GM12878 (cell line): ENCODE measurements at regions not wholly inside any gene's neighbourhood (a gene's known extent, or its start where the extent isn't known, plus 50 kb on each side); places are given as distances from the start of the nearest gene placed in this dataset.
"Not testable (repeated sequence)": the region's sequence is repeated elsewhere in the genome, so short reads cannot be mapped to it uniquely, and the experiment has no call there.

Experiments used
- ATAC-seq: fragments of 200-7000 bp; cut with Tn5 transposase; 3 replicates; pipeline ENCODE4 v1.9.1; 2020; ENCODE audit warnings: mild to moderate bottlenecking, moderate library complexity
- BruUV-seq: library from RNA; stranded (reverse); fragments of 400-500 nt; replicated peaks from 2 replicates; lab custom pipeline; 2021; lab: Mats Ljungman, UMichigan
- CTCF ChIA-PET: fragments of 300-600 bp; sonication (Branson Sonifier 250); formaldehyde crosslinking; extraction: SDS; loops from one replicate; lab custom pipeline; 2021; ENCODE audit warnings: inconsistent platforms; lab: Yijun Ruan, JAX
- POLR2A ChIA-PET: fragments of 350-600 bp; formaldehyde crosslinking; extraction: SDS; loops from one replicate; lab custom pipeline; 2021; ENCODE audit warnings: inconsistent platforms; lab: Charles Lee
- RAD21 ChIA-PET: fragments of 300-600 bp; sonication (Branson Sonifier 250); formaldehyde crosslinking; loops from one replicate; lab custom pipeline; 2023; ENCODE audit warnings: antibody characterized with exemption; ENCODE audit not compliant: unreplicated experiment; lab: Charles Lee
- SMC1A ChIA-PET: fragments of 300-600 bp; sonication (Branson Sonifier 250); formaldehyde crosslinking; loops from one replicate; lab custom pipeline; 2023; ENCODE audit not compliant: unreplicated experiment, uncharacterized antibody; lab: Charles Lee
- DNase-seq: peaks from one replicate; pipeline ENCODE4 v3.0.0-alpha.2; 2011; ENCODE audit warnings: low read depth, low spot score
- FAIRE-seq: peaks from 3 replicates; lab custom pipeline; 2011; peaks lifted over from hg19 to GRCh38; lab: Jason Lieb, UNC
- H2AFZ ChIP-seq: 2 replicates; pipeline ENCODE4 v1.6.0; 2011; ENCODE audit warnings: low read depth, low read length, control low read depth; ENCODE audit not compliant: control insufficient read depth
- H3K27ac ChIP-seq: 2 replicates; pipeline ENCODE4 v1.5.1; 2011; ENCODE audit warnings: control low read depth; ENCODE audit not compliant: control insufficient read depth, insufficient read depth
- H3K27me3 ChIP-seq, 2 experiments: replicated peaks in 1 of 2; 2 replicates each; pipeline versions ENCODE4 v1.6.0 to v1.6.1; 2011; ENCODE audit warnings: low read length in 1 of 2; ENCODE audit not compliant: control insufficient read depth in 2 of 2, insufficient read depth in 2 of 2
- H3K36me3 ChIP-seq, 2 experiments: 2 replicates each; pipeline ENCODE4 v1.5.1; 2011; ENCODE audit warnings: low read length in 1 of 2; ENCODE audit not compliant: control insufficient read depth in 2 of 2, insufficient read depth in 2 of 2
- H3K4me1 ChIP-seq: 2 replicates; pipeline ENCODE4 v1.6.1; 2011; ENCODE audit warnings: mild to moderate bottlenecking, low read length, moderate library complexity, mixed read lengths; ENCODE audit not compliant: control insufficient read depth, insufficient read depth
- H3K4me2 ChIP-seq: 2 replicates; pipeline ENCODE4 v1.6.0; 2011; ENCODE audit warnings: control low read depth; ENCODE audit not compliant: control insufficient read depth, insufficient read depth
- H3K4me3 ChIP-seq: fragments of 200-600 bp; sonication (generic); 2 replicates; pipeline ENCODE4 v1.5.1; 2016
- H3K79me2 ChIP-seq: 2 replicates; pipeline ENCODE4 v1.6.0; 2011; ENCODE audit warnings: low read length; ENCODE audit not compliant: control insufficient read depth, insufficient read depth
- H3K9ac ChIP-seq: 2 replicates; pipeline ENCODE4 v1.8.0; 2011; ENCODE audit warnings: low read length, control low read depth, mixed read lengths; ENCODE audit not compliant: control insufficient read depth, insufficient read depth
- H3K9me3 ChIP-seq: replicated peaks from 3 replicates; pipeline ENCODE4 v1.5.1; 2011; ENCODE audit warnings: mild to moderate bottlenecking, low read length; ENCODE audit not compliant: control insufficient read depth, insufficient read depth
- H4K20me1 ChIP-seq: 2 replicates; pipeline ENCODE4 v1.6.0; 2011; ENCODE audit not compliant: control insufficient read depth, insufficient read depth
- ATF7 ChIP-seq: fragments of 450-650 bp; IDR thresholded peaks from 2 replicates; pipeline ENCODE4 v1.6.1; 2016; ENCODE audit warnings: low read depth, mild to moderate bottlenecking
- EP300 ChIP-seq, 2 experiments: fragments of 150-350 bp in 1 of 2; IDR thresholded peaks; 2 replicates each; pipeline ENCODE4 v1.6.1; 2011 to 2012; ENCODE audit warnings: low read depth in 2 of 2, low read length in 2 of 2, borderline replicate concordance in 1 of 2, improper control_type of control experiment in 1 of 2, inconsistent platforms in 1 of 2; ENCODE audit not compliant: control insufficient read depth in 1 of 2
- FOXK2 ChIP-seq: fragments of 450-650 bp; IDR thresholded peaks from 2 replicates; pipeline ENCODE4 v1.6.1; 2017; ENCODE audit warnings: mild to moderate bottlenecking, moderate library complexity
- MAX ChIP-seq: IDR thresholded peaks from 2 replicates; pipeline ENCODE4 v1.6.1; 2012; ENCODE audit warnings: low read depth, low read length, improper control_type of control experiment
- NBN ChIP-seq: fragments of 450-650 bp; IDR thresholded peaks from 2 replicates; pipeline ENCODE4 v1.6.1; 2016
- NFXL1 ChIP-seq: fragments of 450-650 bp; IDR thresholded peaks from 2 replicates; pipeline ENCODE4 v1.6.1; 2017; ENCODE audit warnings: antibody characterized with exemption, mild to moderate bottlenecking, borderline replicate concordance
- NFYB ChIP-seq: IDR thresholded peaks from 2 replicates; pipeline ENCODE4 v1.6.1; 2011; ENCODE audit warnings: low read depth, mild to moderate bottlenecking, low read length, improper control_type of control experiment, moderate library complexity; ENCODE audit not compliant: insufficient read depth
- PAX8 ChIP-seq: fragments of 450-650 bp; IDR thresholded peaks from 2 replicates; pipeline ENCODE4 v1.6.1; 2017; ENCODE audit warnings: mild to moderate bottlenecking, moderate library complexity
- SPI1 ChIP-seq: IDR thresholded peaks from 2 replicates; pipeline ENCODE4 v1.6.1; 2011; ENCODE audit warnings: low read depth, mild to moderate bottlenecking, low read length, moderate library complexity, borderline replicate concordance; ENCODE audit not compliant: insufficient read depth
- TCF3 ChIP-seq: IDR thresholded peaks from 2 replicates; pipeline ENCODE4 v1.6.1; 2012; ENCODE audit warnings: low read depth, mild to moderate bottlenecking, low read length, borderline replicate concordance; ENCODE audit not compliant: insufficient read depth
- YY1 ChIP-seq: IDR thresholded peaks from 2 replicates; pipeline ENCODE4 v1.6.1; 2011; ENCODE audit warnings: low read depth, mild to moderate bottlenecking, low read length
- ZZZ3 ChIP-seq: IDR thresholded peaks from 2 replicates; pipeline ENCODE4 v1.6.1; 2011; ENCODE audit warnings: low read depth; ENCODE audit not compliant: control insufficient read depth, insufficient read length
- WGBS: methylation state at CpG from one replicate; pipeline ENCODE4 v1.1.6; 2016; ENCODE audit warnings: low lambda C conversion rate; ENCODE audit not compliant: insufficient replicate concordance, insufficient coverage; ENCODE audit errors: missing lambda C conversion rate; 5-methylcytosine and 5-hydroxymethylcytosine counted together
- in situ Hi-C: fragments of 300-500 bp; cut with MboI; formaldehyde crosslinking; loops from 9 replicates; pipeline ENCODE4 v1.14.3; 2018; ENCODE audit warnings: mixed read lengths
- intact Hi-C: fragments of 100-400 bp; cut with micrococcal nuclease; formaldehyde crosslinking; loops from one replicate; pipeline ENCODE4 v1.14.2; 2022; ENCODE audit not compliant: unreplicated experiment

- FAIRE-seq, SMC1A ChIA-PET: not testable (repeated sequence)
Observed at GRCh38 chr4:122077653-122078052, 74.5 kb upstream of the BLTP1 start.

GRCh38 chr4:122076835-122077234 lies 75.3 kb upstream of the BLTP1 start:
- H3K36me3 ChIP-seq, H3K79me2 ChIP-seq, BruUV-seq, H3K4me2 ChIP-seq, POLR2A ChIA-PET, DNase-seq, CTCF ChIA-PET, H4K20me1 ChIP-seq, H3K9me3 ChIP-seq, FAIRE-seq, H3K27me3 ChIP-seq, H3K4me1 ChIP-seq, in situ Hi-C loops, H2AFZ ChIP-seq, SMC1A ChIA-PET, ATAC-seq, intact Hi-C loops, H3K27ac ChIP-seq, H3K4me3 ChIP-seq, H3K9ac ChIP-seq, RAD21 ChIA-PET: not testable (repeated sequence)
- 0% methylated on average over 2 of the region's 2 CpGs for WGBS

More at GRCh38 chr4:122077653-122078052, 74.5 kb upstream of the BLTP1 start:
- H3K4me1 ChIP-seq, RAD21 ChIA-PET, H3K9ac ChIP-seq, DNase-seq, CTCF ChIA-PET, H3K4me2 ChIP-seq, H3K36me3 ChIP-seq, H3K4me3 ChIP-seq, H3K27me3 ChIP-seq, POLR2A ChIA-PET, H4K20me1 ChIP-seq, BruUV-seq, H3K9me3 ChIP-seq, in situ Hi-C loops, H2AFZ ChIP-seq, intact Hi-C loops, ATAC-seq, H3K27ac ChIP-seq, H3K79me2 ChIP-seq: not testable (repeated sequence)
- WGBS = 11% methylated on average over 6 of the region's 6 CpGs

- Histone ChIP-seq H3K4me2 (no peak overlapping the region), H3K79me2 (no peaks in the 10 kb centered on the region), H3K27me3 (no peaks in the 10 kb centered on the region), H2AFZ (no peak overlapping the region), H3K36me3 (no peaks in the 10 kb centered on the region), H3K9ac (no peak overlapping the region), H4K20me1 (no peaks in the 10 kb centered on the region), H3K4me3 (no peak overlapping the region), H3K9me3 (no peaks in the 10 kb centered on the region), H3K27ac (no peak overlapping the region), H3K4me1 (no peaks in the 10 kb centered on the region)
- ChIA-PET RAD21 (no interaction called here), SMC1A (no interaction called here), POLR2A (no interaction called here), CTCF (no interaction called here)
- in situ Hi-C loops (no loop called here), intact Hi-C loops (no loop called here)
- ATAC-seq (no peak), DNase-seq (no peak), FAIRE-seq (no peak)
- no TSS peak for BruUV-seq
- 29% methylated on average over 2 of the region's 2 CpGs for WGBS
- TF ChIP-seq FOXK2 (no peak), YY1 (no peak), EP300 (IDR thresholded peaks at IDR 0.05; ENCODE audit: borderline replicate concordance in 1 of 2, control insufficient read depth in 1 of 2, low read depth in 2 of 2, low read length in 2 of 2) (no peak), SPI1 (no peak), NBN (no peak), ATF7 (no peak), NFYB (no peak), MAX (no peak), TCF3 (no peak), ZZZ3 (no peak), NFXL1 (no peak), PAX8 (no peak)
Observed at GRCh38 chr4:122073615-122074014, 78.5 kb upstream of the BLTP1 start.
